HepG2 (cell line): ENCODE measurements at regions not wholly inside any gene's neighbourhood (a gene's known extent, or its start where the extent isn't known, plus 50 kb on each side); places are given as distances from the start of the nearest gene placed in this dataset.

Source experiments
- ATAC-seq: fragments of 200-7000 bp; cut with Tn5 transposase; 3 replicates; pipeline ENCODE4 v1.9.1; 2020; ENCODE audit warnings: mild to moderate bottlenecking, moderate library complexity
- BruUV-seq: library from RNA; stranded (reverse); fragments of 400-500 nt; replicated peaks from 2 replicates; lab custom pipeline; 2021; lab: Mats Ljungman, UMichigan
- CTCF ChIA-PET: fragments of 300-600 bp; formaldehyde crosslinking; extraction: SDS; loops from one replicate; lab custom pipeline; 2021; ENCODE audit warnings: low total read pairs, inconsistent platforms, low intra/inter-chr PET ratio; lab: Yijun Ruan, JAX
- POLR2A ChIA-PET: fragments of 350-600 bp; sonication (Branson Sonifier 250); formaldehyde crosslinking; loops from one replicate; lab custom pipeline; 2020; ENCODE audit warnings: antibody characterized with exemption, inconsistent platforms; lab: Yijun Ruan, JAX
- DNase-seq: peaks from one replicate; pipeline ENCODE4 v3.0.0-alpha.2; 2015; ENCODE audit warnings: low spot score
- FAIRE-seq: peaks from 3 replicates; lab custom pipeline; 2011; peaks lifted over from hg19 to GRCh38; lab: Jason Lieb, UNC
- H2AFZ ChIP-seq: one replicate; pipeline ENCODE4 v1.6.1; 2011; ENCODE audit warnings: low read length, inconsistent platforms
- H3K27ac ChIP-seq: fragments of 300-600 bp; 3 replicates; pipeline ENCODE4 v1.8.0; 2011; ENCODE audit warnings: mixed run types, mild to moderate bottlenecking, mixed read lengths, low read length, inconsistent platforms; ENCODE audit not compliant: insufficient read depth; ENCODE audit errors: extremely low read length
- H3K27me3 ChIP-seq, 2 experiments: fragments of 200-600 bp in 1 of 2; 2 replicates in 1 of 2; 3 replicates in 1 of 2; pipeline versions ENCODE4 v1.6.0 to v1.8.0; 2011; ENCODE audit warnings: low read length in 2 of 2, mild to moderate bottlenecking in 2 of 2, moderate library complexity in 2 of 2, inconsistent platforms in 1 of 2; ENCODE audit not compliant: insufficient read depth in 2 of 2, control insufficient read depth in 1 of 2
- H3K36me3 ChIP-seq, 2 experiments: fragments of 200-600 bp in 1 of 2; replicated peaks in 1 of 2; 2 replicates in 1 of 2; 3 replicates in 1 of 2; pipeline versions ENCODE4 v1.5.1 to v1.8.0; 2011; ENCODE audit warnings: low read length in 2 of 2, inconsistent platforms in 1 of 2; ENCODE audit not compliant: insufficient read depth in 2 of 2, control insufficient read depth in 1 of 2
- H3K4me1 ChIP-seq: 2 replicates; pipeline ENCODE4 v1.5.1; 2012; ENCODE audit warnings: low read length, inconsistent platforms; ENCODE audit not compliant: insufficient read depth
- H3K4me2 ChIP-seq: 2 replicates; pipeline ENCODE4 v1.6.0; 2011; ENCODE audit warnings: low read depth, low read length, inconsistent platforms
- H3K4me3 ChIP-seq, 3 experiments: fragments of 200-600 bp in 1 of 3; sonication (generic), shearing (Covaris generic) in 1 of 3; replicated peaks in 1 of 3; 2 replicates each; pipeline ENCODE4 v1.5.1; 2011 to 2016; ENCODE audit warnings: low read length in 3 of 3, inconsistent platforms in 2 of 3, low read depth in 2 of 3, mild to moderate bottlenecking in 2 of 3, control low read depth in 1 of 3, mixed read lengths in 1 of 3; ENCODE audit not compliant: insufficient read depth in 1 of 3
- H3K79me2 ChIP-seq: one replicate; pipeline ENCODE4 v1.6.1; 2011; ENCODE audit warnings: low read length, inconsistent platforms; ENCODE audit not compliant: insufficient read depth
- H3K9ac ChIP-seq: 2 replicates; pipeline ENCODE4 v1.6.0; 2011; ENCODE audit warnings: mild to moderate bottlenecking, low read depth, low read length, inconsistent platforms; ENCODE audit not compliant: insufficient read depth
- H3K9me3 ChIP-seq: 2 replicates; pipeline ENCODE4 v1.5.1; 2012; ENCODE audit warnings: mild to moderate bottlenecking, low read length
- H4K20me1 ChIP-seq: 2 replicates; pipeline ENCODE4 v1.6.0; 2011; ENCODE audit warnings: inconsistent platforms, mild to moderate bottlenecking, low read length, moderate library complexity; ENCODE audit not compliant: insufficient read depth
- BATF2 ChIP-seq: sonication (generic); formaldehyde crosslinking; IDR thresholded peaks from 2 replicates; pipeline ENCODE4 v1.8.0; 2022; ENCODE audit warnings: mild to moderate bottlenecking, missing genetic modification reagents, moderate library complexity
- DPF2 ChIP-seq: sonication (generic); formaldehyde crosslinking; IDR thresholded peaks from 2 replicates; pipeline ENCODE4 v1.4.0; 2020; ENCODE audit warnings: mild to moderate bottlenecking, low read depth, missing genetic modification reagents, borderline replicate concordance
- ERF ChIP-seq: IDR thresholded peaks from 2 replicates; pipeline ENCODE4 v1.6.1; 2018; ENCODE audit warnings: missing biosample characterization, missing genetic modification reagents
- FOXJ3 ChIP-seq: sonication (generic); formaldehyde crosslinking; IDR thresholded peaks from 2 replicates; pipeline ENCODE4 v1.4.0; 2020; ENCODE audit warnings: missing genetic modification reagents, mild to moderate bottlenecking, borderline replicate concordance
- ISL2 ChIP-seq: sonication (generic); formaldehyde crosslinking; IDR thresholded peaks from 2 replicates; pipeline ENCODE4 v1.5.0; 2020; ENCODE audit warnings: missing genetic modification reagents
- KMT2A ChIP-seq: sonication (generic); formaldehyde crosslinking; IDR thresholded peaks from 2 replicates; pipeline ENCODE4 v1.4.0; 2020; ENCODE audit warnings: missing genetic modification reagents
- MLXIP ChIP-seq: sonication (generic); formaldehyde crosslinking; IDR thresholded peaks from 2 replicates; pipeline ENCODE4 v1.9.0; 2021; ENCODE audit warnings: missing genetic modification reagents, borderline replicate concordance
- RFX1 ChIP-seq: fragments of 450-650 bp; IDR thresholded peaks from 2 replicates; pipeline ENCODE4 v1.6.1; 2017
- SP5 ChIP-seq: IDR thresholded peaks from 2 replicates; pipeline ENCODE4 v1.6.1; 2016; ENCODE audit warnings: low read depth, borderline replicate concordance
- TBP ChIP-seq: sonication (generic); formaldehyde crosslinking; IDR thresholded peaks from 2 replicates; pipeline ENCODE4 v1.5.0; 2020; ENCODE audit warnings: missing genetic modification reagents
- TGIF2 ChIP-seq: IDR thresholded peaks from 2 replicates; pipeline ENCODE4 v1.6.1; 2016; ENCODE audit warnings: control low read depth, missing compliant biosample characterization
- ZNF430 ChIP-seq: sonication (generic); formaldehyde crosslinking; IDR thresholded peaks from 2 replicates; pipeline ENCODE4 v1.9.0; 2021; ENCODE audit warnings: mild to moderate bottlenecking, missing genetic modification reagents
- ZNF746 ChIP-seq: sonication (generic); formaldehyde crosslinking; IDR thresholded peaks from 2 replicates; pipeline ENCODE4 v1.8.0; 2022; ENCODE audit warnings: mild to moderate bottlenecking, missing genetic modification reagents
- WGBS: methylation state at CpG from one replicate; pipeline ENCODE4 v1.1.6; 2017; ENCODE audit warnings: low lambda C conversion rate; 5-methylcytosine and 5-hydroxymethylcytosine counted together
- in situ Hi-C: cut with HindIII; loops from 2 replicates; pipeline ENCODE4 v1.10.0; 2017; ENCODE audit warnings: low pct_unique_long_range_greater_than_20kb; ENCODE audit not compliant: extremely low pct_ligation_motif_present
- intact Hi-C: fragments of 100-400 bp; cut with micrococcal nuclease; formaldehyde crosslinking; loops from one replicate; pipeline ENCODE4 v1.10.0; 2022; ENCODE audit not compliant: unreplicated experiment

GRCh38 chr6:157755032-157755745, 67.9 kb upstream of the SNX9 start:
- peaks cover 40% of the 10 kb centered on the region for H3K4me1 ChIP-seq
- H3K4me2 ChIP-seq, result no peak overlapping the region
- H4K20me1 ChIP-seq, result no peaks in the 10 kb centered on the region
- H3K4me3 ChIP-seq, result no peak overlapping the region
- CTCF ChIA-PET, result interaction anchor here (1.9 kb wide), 1 partner anchor 441 kb away, joined by 8 read pairs; no protein-coding TSS in a partner anchor
- H3K79me2 ChIP-seq, result no peaks in the 10 kb centered on the region
- 71% methylated on average over 12 of the region's 12 CpGs for WGBS
- H3K27me3 ChIP-seq, result peaks cover 0 to 2% of the 10 kb centered on the region in 2 experiments; a peak in 1 of 5 replicates
- no TSS peak for BruUV-seq
- intact Hi-C loops, result loop anchor here (5.0 kb wide), 3 partner anchors 38 to 197 kb away; partner anchors contain the start of gene SNX9
- peaks cover 6% of the 10 kb centered on the region; the same call in 1 of the 2 replicates for H3K9me3 ChIP-seq
- no peaks in the 10 kb centered on the region for H3K36me3 ChIP-seq
- in situ Hi-C loops, result loop anchor here (5.0 kb wide), 2 partner anchors 117 to 192 kb away; no protein-coding TSS in a partner anchor
- no peak overlapping the region for H3K27ac ChIP-seq
- no peak overlapping the region for H2AFZ ChIP-seq
- FAIRE-seq, result no peak
- TF ChIP-seq DPF2 (CRISPR knock-in tag) (no peak), ISL2 (CRISPR knock-in tag) (no peak), SP5 (CRISPR knock-in tag) (no peak), RFX1 (no peak)
- DNase-seq, result no peak
- POLR2A ChIA-PET, result interaction anchor here (1.4 kb wide), 1 partner anchor 22 kb away, joined by 4 read pairs; no protein-coding TSS in a partner anchor
- no peak for ATAC-seq
- H3K9ac ChIP-seq, result no peak overlapping the region

GRCh38 chr6:157755746-157756411, 67.2 kb upstream of the SNX9 start:
- ChIA-PET POLR2A (interaction anchor here (1.4 to 1.6 kb wide), 2 partner anchors 23 to 28 kb away, joined by 4 to 10 read pairs; no protein-coding TSS in a partner anchor), CTCF (interaction anchor here (1.0 to 1.9 kb wide), 7 partner anchors 42 to 441 kb away, joined by 3 to 31 read pairs (median 6); partner anchors contain the start of gene SNX9)
- Histone ChIP-seq H4K20me1 (no peaks in the 10 kb centered on the region), H3K4me3 (no peak overlapping the region), H3K36me3 (no peaks in the 10 kb centered on the region), H3K4me1 (peaks cover 47% of the 10 kb centered on the region), H3K27ac (no peak overlapping the region), H2AFZ (no peak overlapping the region), H3K9ac (no peak overlapping the region), H3K9me3 (peaks cover 6% of the 10 kb centered on the region; the same call in 1 of the 2 replicates), H3K4me2 (peak overlapping the region; percentile 74; the same call in 1 of the 2 replicates), H3K27me3 (peaks cover 0 to 2% of the 10 kb centered on the region in 2 experiments; a peak in 1 of 5 replicates), H3K79me2 (no peaks in the 10 kb centered on the region)
- intact Hi-C loops, result loop anchor here (1.0 to 5.0 kb wide), 6 partner anchors 39 to 375 kb away; partner anchors contain the start of gene SNX9
- in situ Hi-C loops, result loop anchor here (5.0 kb wide), 2 partner anchors 116 to 191 kb away; no protein-coding TSS in a partner anchor
- DNase-seq, result no peak
- no peak for FAIRE-seq
- ATAC-seq, result no peak
- no TSS peak for BruUV-seq
- WGBS, result 33% methylated on average over 3 of the region's 3 CpGs
- TF ChIP-seq TGIF2 (CRISPR knock-in tag) (no peak), KMT2A (CRISPR knock-in tag) (no peak), ERF (no peak), FOXJ3 (CRISPR knock-in tag) (no peak), ZNF746 (CRISPR knock-in tag) (no peak), MLXIP (CRISPR knock-in tag) (no peak), BATF2 (CRISPR knock-in tag) (no peak), ZNF430 (CRISPR knock-in tag) (0 out of 2 replicates have a peak, but pooled peaks have one; percentile 25), TBP (CRISPR knock-in tag) (no peak)
